ENCODE measurements at regions not wholly inside any gene's neighbourhood (a gene's known extent, or its start where the extent isn't known, plus 50 kb on each side); places are given as distances from the start of the nearest gene placed in this dataset.
A peak's percentile ranks its signal among the peaks of the same experiment; 100 is the strongest.
"Not testable (repeated sequence)": the region's sequence is repeated elsewhere in the genome, so short reads cannot be mapped to it uniquely, and the experiment has no call there.

DNA sequence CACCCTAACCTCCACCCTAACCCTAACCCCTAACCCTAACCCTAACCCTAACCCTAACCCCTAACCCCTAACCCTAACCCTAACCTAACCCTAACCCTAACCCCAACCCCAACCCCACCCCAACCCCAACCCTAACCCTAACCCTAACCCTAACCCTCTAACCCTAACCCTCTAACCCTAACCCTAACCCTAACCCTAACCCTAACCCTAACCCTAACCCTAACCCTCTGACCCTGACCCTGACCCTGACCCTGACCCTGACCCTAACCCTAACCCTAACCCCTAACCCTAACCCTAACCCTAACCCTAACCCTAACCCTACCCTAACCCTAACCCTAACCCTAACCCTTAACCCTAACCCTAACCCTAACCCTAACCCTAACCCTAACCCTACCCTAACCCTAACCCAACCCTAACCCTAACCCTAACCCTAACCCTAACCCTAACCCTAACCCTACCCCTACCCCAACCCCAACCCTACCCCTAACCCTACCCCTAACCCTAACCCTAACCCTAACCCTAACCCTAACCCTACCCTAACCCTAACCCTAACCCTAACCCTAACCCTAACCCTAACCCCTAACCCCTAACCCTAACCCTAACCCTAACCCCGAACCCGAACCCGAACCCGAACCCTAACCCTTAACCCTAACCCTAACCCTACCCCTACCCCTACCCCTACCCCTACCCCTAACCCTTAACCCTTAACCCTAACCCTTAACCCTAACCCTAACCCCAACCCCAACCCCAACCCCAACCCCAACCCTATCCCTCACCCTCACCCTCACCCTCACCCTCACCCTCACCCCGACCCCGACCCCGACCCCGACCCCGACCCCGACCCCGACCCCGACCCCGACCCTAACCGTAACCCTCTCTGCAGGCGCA lies 186.2 kb upstream of the CHL1 start:
- DNase-seq = not testable (repeated sequence)

DNA sequence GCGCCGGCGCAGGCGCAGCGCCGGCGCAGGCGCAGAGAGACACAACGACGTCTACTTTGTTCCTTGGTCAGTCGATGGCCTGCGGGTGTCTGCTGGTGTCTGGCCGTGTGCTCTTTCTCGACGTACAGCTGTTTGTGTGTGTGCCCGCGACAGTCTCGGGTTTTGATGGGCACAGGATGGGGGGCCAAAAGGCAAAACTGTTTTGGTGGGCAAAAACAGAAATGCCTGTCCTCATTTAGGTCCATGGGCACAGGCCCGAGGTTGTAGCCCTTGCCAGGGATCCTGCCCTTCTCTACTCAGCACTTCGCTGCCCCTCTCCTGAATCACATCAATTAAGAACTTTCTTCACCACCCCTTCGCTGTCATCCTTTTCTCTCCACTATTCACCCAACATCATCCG lies 184.8 kb upstream of the CHL1 start:
- no peak for DNase-seq

DNA sequence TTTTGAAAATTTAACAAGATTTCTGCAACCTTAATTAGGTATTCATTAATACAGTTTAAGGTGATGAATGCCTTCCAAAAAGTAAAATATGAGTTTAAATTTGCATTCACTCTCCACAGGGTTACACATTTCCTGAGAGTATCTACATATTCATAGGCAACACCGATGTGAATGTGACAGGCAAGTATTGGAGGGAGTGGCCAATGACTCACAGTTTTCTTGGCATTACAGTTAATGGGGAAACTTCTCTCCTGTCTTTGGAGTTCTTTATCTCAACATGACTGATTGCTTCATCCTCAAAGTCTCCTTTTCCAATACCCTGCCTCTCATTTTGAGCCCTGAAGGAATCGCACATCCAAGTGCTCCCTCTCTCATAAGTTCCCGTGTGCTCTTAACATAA lies 181.9 kb upstream of the CHL1 start:
- DNase-seq = no peak

DNA sequence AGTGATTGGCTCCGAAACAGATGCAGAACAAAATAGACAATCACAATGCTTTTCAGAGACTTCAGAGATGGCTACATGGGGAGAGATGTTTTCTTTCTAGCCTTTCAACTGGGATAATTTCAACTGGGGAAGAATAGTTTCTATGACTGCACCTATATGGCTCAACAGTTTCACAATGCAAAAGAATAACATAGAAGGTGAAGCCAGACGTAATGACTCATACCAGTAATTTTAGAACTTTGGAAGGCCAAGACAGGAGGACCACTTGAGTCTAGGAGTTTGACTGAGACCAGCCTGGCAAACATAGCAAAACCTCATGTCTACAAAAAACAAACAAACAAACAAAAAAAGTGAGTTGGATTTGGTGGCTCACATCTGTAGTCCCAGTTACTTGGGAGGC lies 180.2 kb upstream of the CHL1 start:
- DNase-seq = no peak

DNA sequence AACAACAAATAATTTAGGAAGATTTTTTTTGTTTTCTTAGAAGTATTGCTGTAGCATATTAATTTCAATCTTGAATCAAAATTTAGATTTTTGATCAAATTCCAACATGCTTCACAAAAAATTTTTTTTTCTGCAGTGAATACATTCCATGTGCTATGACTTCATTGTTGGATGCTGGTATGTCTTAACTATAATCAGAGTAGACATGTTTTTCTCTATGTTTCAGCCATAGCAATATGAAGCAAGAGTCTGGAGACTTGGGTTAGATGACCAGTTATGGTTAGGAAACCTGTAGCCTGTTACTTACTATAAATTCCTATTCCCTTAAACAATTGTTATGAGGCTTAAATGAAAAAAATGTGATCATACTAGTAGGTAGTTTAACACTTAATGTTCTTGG lies 176.1 kb upstream of the CHL1 start:
- DNase-seq = no peak

DNA sequence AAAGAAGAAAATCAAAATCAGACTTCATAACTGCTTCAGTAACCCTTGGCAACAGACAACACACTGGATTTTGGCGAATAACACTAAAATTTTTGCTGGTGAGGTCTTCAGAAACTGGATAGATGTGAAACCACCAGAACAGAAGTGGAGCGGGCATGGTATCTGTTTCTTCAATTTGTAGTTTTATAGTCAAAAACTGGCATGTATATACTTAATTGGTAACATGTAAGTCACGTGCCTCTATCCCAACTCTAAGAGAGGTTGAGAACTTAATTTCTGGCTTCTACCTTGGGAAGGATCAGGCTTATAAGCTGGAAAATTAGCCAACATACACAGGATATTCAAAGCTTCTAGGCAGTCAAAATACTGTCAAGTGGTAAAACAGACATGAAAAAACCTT lies 172.6 kb upstream of the CHL1 start:
- no peak for DNase-seq

DNA sequence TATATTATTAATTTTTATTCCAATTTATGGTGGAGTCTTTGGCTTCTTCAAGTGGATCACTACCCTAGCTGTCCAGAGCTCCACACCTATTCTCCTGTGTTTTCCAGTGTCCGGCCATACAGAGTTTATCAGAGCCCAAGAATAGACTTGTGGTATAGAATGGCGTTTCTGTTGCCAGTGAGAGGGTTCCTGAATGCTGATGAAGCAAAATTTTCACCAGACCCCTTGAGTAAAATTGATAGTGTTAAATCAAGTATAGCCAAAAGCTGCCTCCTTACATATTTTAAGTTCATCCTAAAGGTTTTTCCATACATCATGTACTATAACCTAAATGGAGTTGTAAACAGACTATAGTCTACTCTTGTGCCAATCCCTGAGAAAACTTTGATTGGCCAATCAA lies 171.5 kb upstream of the CHL1 start:
- no peak for DNase-seq

DNA sequence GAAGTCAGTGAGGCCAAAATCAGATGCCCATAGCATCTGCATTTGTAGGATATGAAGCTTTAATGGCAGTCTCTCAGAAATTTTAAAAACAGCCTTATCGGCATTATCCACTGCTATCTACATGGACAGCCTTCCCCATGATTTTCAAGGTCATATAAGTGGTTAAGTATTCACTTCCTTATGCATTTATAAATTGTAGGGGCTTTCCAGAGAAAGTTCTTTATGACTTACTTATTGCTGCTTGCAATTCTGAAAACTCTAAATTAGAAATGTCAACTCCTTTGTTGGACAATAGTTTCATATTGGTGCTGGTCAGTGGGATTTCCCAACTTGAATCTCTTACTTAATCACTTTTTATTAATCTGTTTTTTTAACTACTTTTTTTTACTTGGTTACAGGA lies 160.6 kb upstream of the CHL1 start:
- DNase-seq = not testable (repeated sequence)

DNA sequence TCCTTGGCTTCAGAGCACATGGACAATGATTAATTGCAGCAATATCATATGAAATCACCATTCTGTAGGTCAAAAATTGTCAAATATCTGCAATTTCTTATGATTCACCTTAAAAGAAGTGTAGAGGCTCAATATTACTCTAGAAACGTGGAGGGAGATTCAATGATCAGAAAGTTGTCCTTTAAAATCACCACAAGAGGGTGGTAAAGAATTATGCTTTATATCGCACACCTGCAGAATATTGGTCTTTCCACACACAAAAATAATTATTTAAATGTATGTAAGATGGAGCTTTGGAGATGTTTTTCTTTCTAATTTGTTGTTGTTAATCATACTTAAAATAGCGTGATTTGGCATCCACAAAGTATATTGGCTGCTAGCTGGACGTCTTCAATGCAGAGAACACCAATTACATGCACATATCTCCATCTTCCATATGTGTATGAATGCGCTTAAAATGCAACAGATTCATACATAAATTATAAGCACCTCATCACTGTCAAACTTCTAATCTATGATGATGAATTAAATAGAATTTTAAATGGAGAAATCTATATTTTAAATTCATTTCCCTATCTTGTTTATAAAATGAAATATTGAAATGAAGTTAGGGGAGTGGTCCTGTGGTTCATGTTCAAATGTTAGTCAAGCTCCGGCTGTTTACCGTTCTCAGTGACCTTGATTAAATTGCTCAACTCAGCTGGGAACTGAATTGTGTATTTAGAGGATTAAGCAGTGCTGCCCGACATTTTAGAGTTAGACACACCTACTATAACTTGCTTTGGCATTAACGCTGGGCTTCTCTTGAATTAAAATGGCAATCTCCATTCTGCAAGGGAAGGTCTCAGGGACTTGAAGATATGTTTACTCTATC lies 153.5 kb upstream of the CHL1 start:
- DNase-seq = not testable (repeated sequence)

DNA sequence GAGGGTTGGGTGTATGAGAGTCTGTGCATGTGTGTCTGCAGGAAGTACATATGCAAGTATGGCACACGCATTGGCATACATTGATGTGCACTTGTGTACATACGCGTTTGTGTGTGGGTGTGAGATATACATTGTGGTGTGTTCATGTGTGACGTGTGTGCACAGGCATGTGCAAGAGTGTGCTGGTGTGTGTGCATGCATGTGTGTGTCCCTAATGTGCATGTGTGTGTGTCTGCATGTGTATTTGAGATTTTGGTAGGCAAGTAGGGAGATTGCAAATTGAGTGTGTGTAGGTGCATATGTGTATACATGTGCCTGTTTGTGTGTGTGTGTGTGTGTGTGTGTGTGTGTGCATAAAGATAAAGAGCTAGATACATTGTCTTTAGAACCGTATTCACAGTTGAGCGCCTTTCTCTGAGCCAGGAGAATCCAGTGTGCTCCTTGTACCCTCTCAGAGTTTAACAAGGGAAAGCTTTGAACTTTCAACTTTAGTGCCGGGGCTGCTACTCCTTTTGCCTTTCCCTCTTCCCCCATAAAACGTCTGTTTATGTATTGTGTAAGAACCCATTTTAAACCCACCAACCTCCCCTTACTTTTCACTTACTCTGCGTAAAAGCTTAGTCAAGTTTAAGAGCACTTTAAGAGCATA lies 152.4 kb upstream of the CHL1 start:
- DNase-seq = no peak

DNA sequence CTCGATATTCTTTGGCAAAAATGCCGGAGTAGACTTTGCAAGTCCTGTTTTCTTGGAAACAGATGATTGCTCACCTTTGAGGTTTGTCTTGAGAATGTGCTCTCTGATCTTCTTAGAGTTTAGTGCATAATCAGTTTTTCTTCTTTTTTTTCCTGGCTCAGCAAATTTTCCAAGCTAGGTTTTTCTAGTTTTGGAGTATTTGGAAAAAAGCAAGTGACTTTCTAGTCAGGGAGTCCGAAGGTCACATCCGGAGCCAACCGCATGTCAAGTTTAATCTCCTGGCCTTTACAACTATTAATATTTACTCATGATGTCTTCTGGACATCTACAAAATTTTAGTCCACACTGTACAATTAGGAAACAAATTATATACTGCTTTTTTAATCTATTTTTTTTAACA lies 151.6 kb upstream of the CHL1 start:
- DNase-seq = not testable (repeated sequence)

DNA sequence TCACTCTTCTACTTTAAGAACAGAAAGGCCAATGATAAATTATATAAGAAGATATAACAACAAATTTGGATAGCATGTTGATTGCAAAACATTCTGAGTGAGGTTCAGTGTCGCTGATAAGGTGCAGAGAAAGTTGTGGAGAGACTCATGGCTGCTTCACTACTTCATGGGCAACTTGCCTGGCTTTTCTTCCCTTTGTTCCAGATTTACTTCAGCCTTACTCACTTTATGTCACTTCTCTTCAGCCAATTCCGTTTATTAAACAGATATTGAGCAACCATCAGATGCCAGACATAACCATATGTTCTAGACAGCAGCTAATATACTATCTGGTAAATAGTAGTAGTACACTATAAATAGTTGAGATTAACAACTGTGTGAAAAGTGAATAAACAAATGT lies 150.0 kb upstream of the CHL1 start:
- no peak for DNase-seq

DNA sequence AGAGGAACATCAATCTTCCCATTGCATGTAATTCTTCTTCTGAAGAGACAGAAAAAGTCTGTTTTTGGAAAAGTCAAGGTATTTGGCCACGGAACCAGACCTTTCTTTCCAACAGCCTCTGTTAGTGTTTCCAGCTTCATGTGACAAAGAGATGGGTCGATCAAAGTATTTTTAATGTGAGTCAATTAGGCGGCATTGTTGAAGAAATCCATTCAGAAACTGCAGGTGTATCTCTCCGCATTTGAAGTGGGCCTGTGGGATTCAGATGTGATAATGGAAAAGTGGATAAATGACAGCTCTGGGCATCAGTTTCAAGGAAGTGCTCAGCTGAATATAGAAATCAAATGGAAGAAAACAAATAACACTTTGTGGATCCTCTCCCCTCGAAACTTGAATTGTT lies 143.1 kb upstream of the CHL1 start:
- not testable (repeated sequence) for DNase-seq

DNA sequence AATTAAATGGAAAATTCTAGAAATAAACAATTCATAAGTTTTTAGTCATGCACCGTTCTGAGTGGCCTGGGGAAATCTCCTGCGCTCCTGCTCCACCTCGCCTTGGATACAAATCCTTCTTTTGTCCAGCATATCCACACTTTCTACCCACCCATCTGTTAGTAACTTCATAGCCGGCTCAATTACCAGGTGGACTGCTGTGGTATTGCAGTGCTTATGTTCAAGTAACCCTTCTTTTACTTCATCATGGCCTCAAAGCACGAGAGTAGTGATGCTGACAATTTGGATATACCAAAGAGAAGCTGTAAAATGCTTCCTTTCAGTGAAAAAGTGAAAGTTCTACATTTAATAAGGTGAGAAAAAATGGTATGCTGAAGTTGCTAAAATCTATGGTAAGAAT lies 142.3 kb upstream of the CHL1 start:
- DNase-seq = no peak

DNA sequence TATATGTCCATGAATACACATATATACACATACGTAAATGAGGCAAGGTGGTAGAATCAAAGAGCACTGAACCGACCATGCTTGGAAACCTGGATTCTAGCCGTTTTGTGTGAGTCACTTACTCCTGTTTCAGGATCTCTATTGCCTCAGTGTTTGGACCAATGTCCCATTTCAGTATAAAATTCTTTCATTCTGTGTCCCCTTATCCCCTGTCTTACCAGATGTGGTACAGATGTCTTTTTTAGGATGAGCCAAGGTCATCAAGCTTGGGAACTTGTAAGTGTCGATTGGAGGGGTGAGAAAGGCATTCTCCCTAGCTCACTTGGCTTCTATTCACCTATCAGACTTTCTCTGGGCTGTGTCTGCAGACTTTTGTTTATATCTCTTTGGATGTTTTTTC lies 139.9 kb upstream of the CHL1 start:
- no peak for DNase-seq

DNA sequence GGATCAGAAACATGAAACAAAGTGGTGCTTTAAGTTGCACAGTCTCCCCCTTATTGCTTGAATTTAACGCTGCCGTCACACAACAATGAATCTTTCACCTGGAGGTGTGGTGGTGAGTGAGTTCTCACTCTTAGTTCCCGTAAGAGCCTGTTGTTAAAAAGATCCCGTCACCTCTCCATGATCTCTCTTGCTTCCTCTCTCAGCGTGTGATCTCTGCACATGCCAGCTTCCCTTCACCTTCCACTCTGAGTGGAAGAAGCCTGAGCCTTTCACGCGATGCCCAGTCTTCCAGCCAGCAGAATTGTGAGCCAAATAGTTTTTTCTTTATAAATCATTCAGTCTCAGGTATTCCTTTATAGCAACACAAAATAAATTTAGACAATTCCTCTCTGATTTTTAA lies 136.7 kb upstream of the CHL1 start:
- no peak for DNase-seq

DNA sequence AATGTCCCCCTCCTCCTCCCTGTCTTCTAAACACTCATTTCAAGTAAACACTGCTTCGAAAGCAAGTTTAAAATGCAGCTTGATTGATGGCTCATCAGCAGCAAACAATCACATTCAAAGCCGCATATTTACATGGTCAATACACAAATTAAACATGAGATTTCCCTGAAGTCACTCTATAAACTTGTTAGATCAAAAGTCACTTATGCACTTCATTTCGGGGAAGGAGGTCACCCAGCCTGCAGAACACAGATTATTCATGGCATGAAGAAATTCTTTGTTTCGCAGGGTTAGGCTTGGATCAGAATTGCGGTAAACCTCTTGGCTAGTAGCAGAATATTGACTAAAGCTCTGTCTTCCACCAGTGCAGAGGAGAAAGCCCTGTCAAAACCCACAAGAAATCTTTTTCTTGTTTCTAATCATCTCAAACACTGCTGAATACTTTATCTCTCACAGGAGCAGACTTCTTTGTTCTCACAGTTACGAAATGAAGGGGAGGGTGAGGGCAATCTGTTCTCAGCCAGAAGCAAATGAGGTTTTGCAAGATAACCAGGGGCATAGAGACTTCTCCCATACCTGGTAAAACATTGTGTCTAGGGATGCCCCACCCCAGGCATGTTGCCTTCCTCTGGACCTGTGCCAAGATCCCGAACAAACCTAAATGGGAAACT lies 133.3 kb upstream of the CHL1 start:
- no peak for DNase-seq

DNA sequence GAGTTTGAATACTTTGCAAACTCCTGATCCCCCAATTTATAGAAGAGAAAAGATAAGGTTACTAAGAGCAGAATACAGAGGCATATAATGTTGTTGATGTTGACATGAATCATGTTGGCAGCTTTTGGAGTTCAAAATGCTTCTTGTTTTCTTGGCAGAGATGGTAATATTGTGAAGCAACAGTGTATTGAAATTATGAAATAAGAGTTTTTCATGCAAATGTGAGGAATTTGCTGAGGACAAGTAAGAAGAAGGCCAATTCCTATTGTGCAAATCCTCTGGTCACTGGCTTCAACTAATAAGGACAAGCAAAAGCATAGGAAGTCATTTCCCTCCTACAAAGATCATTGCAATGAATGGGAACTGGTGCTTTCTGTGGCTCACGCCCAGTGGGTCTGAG lies 126.9 kb upstream of the CHL1 start:
- peak in 1 of 2 donors; percentile 3 for DNase-seq

DNA sequence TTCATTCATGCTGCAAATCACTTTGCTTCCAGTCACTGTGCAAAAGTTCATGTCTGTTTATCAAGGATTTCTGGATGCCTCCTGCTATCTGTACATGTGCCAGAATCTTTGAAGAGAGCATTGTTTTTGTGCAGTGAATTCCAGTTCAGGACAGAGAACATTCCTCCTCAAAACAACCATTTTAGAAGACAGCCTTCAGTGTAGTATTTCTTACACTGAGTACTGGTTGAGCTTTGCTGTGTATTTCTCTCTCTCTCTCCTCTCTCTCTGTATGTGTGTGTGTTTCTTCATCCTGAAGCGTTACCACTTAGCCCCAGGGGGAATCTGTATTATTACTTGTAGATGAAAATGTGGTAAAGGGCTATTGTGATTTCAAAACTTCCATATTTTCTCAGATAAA lies 123.8 kb upstream of the CHL1 start:
- no peak for DNase-seq

DNA sequence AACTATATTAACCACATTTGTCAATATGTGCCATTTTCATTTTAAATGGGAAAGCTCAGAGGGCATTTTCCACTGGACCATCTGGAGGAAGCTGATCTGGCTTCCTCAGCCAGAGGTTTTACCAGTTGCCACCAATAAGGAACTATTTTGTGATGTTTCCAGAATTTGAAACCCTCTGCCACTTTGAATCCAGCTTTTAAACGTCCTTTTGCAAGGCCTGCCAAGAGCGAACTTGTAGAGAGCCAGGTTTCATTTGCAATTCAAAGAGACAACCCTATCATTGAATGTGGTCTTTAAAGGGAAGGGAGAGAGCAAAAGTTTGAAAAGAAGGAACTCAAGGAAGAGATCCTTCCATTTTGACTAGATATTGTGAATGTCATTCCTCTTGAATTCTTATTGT lies 123.3 kb upstream of the CHL1 start:
- no peak for DNase-seq

DNA sequence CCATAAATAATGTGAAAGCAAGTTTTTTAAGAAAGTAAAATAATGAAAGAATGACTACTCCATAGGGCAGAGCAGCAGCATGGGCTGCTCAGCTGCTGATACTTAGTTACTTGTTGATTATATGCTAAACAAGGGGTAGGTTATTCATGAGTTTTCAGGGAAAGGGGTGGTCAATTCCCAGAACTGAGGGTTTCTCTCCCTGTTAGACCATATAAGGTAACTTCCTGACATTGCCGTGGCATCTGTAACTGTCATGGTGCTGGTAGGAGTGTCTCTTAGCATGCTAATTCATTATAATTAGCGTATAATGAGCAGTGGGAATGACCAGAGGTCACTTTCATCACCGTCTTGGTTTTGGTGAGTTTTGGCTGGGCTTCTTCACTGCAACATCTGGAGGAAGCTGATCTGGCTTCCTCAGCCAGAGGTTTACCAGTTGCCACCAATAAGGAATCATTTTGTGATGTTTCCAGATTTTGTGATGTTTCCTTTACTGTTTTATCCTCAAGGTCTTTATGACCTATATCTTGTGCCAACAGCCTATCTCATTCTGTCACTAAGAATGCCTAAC lies 121.8 kb upstream of the CHL1 start:
- no peak for DNase-seq

DNA sequence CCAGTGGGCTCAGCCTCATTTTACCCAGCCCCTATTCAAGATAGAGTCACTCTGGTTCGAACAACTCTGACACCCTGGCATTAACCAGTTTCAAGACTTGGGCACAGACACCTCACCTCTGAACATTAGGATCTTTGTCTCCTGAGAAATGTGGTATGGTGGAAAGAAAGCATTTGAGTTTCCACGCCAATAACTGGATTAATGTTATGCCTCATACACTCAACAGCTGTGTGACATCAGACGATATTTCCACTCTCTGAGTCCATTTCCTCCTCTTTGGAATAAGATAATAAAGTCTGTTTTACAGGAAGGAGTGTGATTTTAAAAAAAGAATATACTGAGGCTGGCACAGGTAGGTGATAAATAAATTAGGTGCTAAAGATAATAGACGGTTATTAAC lies 121.3 kb upstream of the CHL1 start:
- DNase-seq = no peak

DNA sequence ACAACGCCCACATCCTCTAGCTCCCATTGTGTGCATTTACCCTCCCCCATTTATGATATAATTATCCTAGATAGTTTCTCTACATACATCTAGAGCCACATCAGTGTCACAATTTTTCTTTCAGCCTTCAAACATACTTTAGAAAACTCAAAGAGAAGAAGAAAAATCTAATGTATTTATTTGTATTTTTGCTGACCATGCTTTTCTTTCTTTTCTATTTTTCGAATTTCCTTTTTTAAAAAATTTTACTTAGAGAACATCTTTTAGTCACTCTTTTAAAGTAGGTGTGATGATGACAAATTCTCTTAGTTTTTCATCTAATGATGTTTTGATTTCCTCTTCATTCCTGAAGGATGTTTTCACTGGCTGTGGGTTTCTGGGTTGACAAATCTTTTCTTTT lies 117.0 kb upstream of the CHL1 start:
- no peak for DNase-seq

All from inflammatory macrophage (primary cell).